ENCODE measurements at regions not wholly inside any gene's neighbourhood (a gene's known extent, or its start where the extent isn't known, plus 50 kb on each side); places are given as distances from the start of the nearest gene placed in this dataset.

GRCh38 chr6:81475646-81476045 lies 276.8 kb downstream of the TENT5A start:
- H3K9ac ChIP-seq (replicated peaks in 1 of 4; ENCODE audit: extremely low read depth in 1 of 4, low read depth in 3 of 4, low read length in 3 of 4), result no peak overlapping the region
- H3K23me2 ChIP-seq (ENCODE audit: low read depth, low read length), result no peaks in the 10 kb centered on the region
- no peak overlapping the region for H2BK15ac ChIP-seq (ENCODE audit: low read length)
- H3K36me3 ChIP-seq (ENCODE audit: control insufficient read depth in 2 of 4, insufficient read depth in 4 of 4, low read length in 3 of 4), result no peaks in the 10 kb centered on the region
- no peaks in the 10 kb centered on the region for H3K4me1 ChIP-seq (replicated peaks in 1 of 4; ENCODE audit: control insufficient read depth in 3 of 4, insufficient read depth in 4 of 4, low read length in 3 of 4)
- no peak overlapping the region for H3K4me3 ChIP-seq (ENCODE audit: extremely low read depth in 1 of 4, insufficient read depth in 2 of 4, low read depth in 3 of 4, low read length in 4 of 4)
- no peak for FAIRE-seq
- H4K20me1 ChIP-seq (replicated peaks in 1 of 2; ENCODE audit: control insufficient read depth in 1 of 2, insufficient read depth in 2 of 2, low read length in 2 of 2), result no peaks in the 10 kb centered on the region
- H2BK5ac ChIP-seq (ENCODE audit: low read depth, low read length), result no peak overlapping the region
- no peak overlapping the region for H2BK12ac ChIP-seq (ENCODE audit: low read depth, low read length)
- no peak overlapping the region for H4K8ac ChIP-seq (ENCODE audit: extremely low read depth, insufficient read depth, low read length)
- DNase-seq (ENCODE audit: low read depth in 1 of 2, low spot score in 2 of 2), result no peak
- H3K9me3 ChIP-seq (ENCODE audit: insufficient read depth in 2 of 2, low read depth in 1 of 2, low read length in 1 of 2), result no peaks in the 10 kb centered on the region
- no peak overlapping the region for H3K18ac ChIP-seq (ENCODE audit: extremely low read depth, low read length)
- no peaks in the 10 kb centered on the region for H3K27me3 ChIP-seq (replicated peaks in 1 of 4; ENCODE audit: control insufficient read depth in 3 of 4, extremely low read depth in 1 of 4, insufficient read depth in 3 of 4, low read length in 3 of 4)
- no peak overlapping the region for H4K5ac ChIP-seq (ENCODE audit: insufficient read length, low read depth, low read length)
- H3K56ac ChIP-seq (replicated peaks; ENCODE audit: insufficient read length, low read depth, low read length), result no peak overlapping the region
- H3K4ac ChIP-seq (replicated peaks; ENCODE audit: insufficient read length, low read depth, low read length), result no peak overlapping the region
- H3K27ac ChIP-seq (ENCODE audit: low read depth, low read length), result no peak overlapping the region
- 92% methylated on average over 2 of the region's 2 CpGs; no CpG with 5 or more reads in 1 of the 2 experiments for WGBS, 2 experiments (ENCODE audit: extremely low coverage in 1 of 2, insufficient coverage in 1 of 2, insufficient read length in 1 of 2, insufficient replicate concordance in 2 of 2, low coverage in 1 of 2, low lambda C conversion rate in 2 of 2, missing lambda C conversion rate in 1 of 2)
- H3K4me2 ChIP-seq (ENCODE audit: insufficient read depth in 1 of 2, low read depth in 2 of 2, low read length in 2 of 2), result no peak overlapping the region
- POLR2A ChIA-PET (ENCODE audit: partially characterized antibody), result no interaction called here
- no peak overlapping the region for H3K23ac ChIP-seq (ENCODE audit: insufficient read length)
- TF ChIP-seq YY1 (IDR thresholded peaks at IDR 0.05; ENCODE audit: low read depth, low read length) (no peak), RFX5 (IDR thresholded peaks at IDR 0.05; ENCODE audit: borderline replicate concordance, low read depth, low read length) (no peak), MAFK (IDR thresholded peaks at IDR 0.05; ENCODE audit: low read depth, low read length) (no peak), TEAD4 (IDR thresholded peaks at IDR 0.05; ENCODE audit: low read depth, low read length) (no peak), ASH2L (IDR thresholded peaks at IDR 0.05; ENCODE audit: low read length) (no peak), EP300 (IDR thresholded peaks at IDR 0.05; ENCODE audit: borderline replicate concordance in 1 of 2, low read depth in 2 of 2, low read length in 2 of 2) (no peak), KDM1A (IDR thresholded peaks at IDR 0.05; ENCODE audit: borderline replicate concordance, low read length) (no peak), FOSL1 (IDR thresholded peaks at IDR 0.05; ENCODE audit: insufficient read depth, low read depth, low read length) (no peak), POLR2AphosphoS5 (IDR thresholded peaks at IDR 0.05; ENCODE audit: low read depth, low read length) (no peak), KDM4A (IDR thresholded peaks at IDR 0.05; ENCODE audit: low read depth, low read length, severe bottlenecking) (no peak), TAF7 (optimal IDR thresholded peaks at IDR 0.05; ENCODE audit: borderline replicate concordance, low read depth, low read length) (no peak), TBP (IDR thresholded peaks at IDR 0.05; ENCODE audit: low read depth, low read length) (no peak), GTF2F1 (IDR thresholded peaks at IDR 0.05; ENCODE audit: borderline replicate concordance, low read depth, low read length) (no peak), SIRT6 (IDR thresholded peaks at IDR 0.05; ENCODE audit: low read length) (no peak)
- TF ChIP-seq, protein P1, sequence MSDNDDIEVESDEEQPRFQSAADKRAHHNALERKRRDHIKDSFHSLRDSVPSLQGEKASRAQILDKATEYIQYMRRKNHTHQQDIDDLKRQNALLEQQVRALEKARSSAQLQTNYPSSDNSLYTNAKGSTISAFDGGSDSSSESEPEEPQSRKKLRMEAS (IDR thresholded peaks at IDR 0.05), result no peak
- H2BK20ac ChIP-seq (ENCODE audit: low read length), result no peak overlapping the region
- H3K79me1 ChIP-seq (ENCODE audit: low read depth, low read length), result no peaks in the 10 kb centered on the region
- H2AK5ac ChIP-seq (ENCODE audit: low read depth, low read length), result no peak overlapping the region
- H3K79me2 ChIP-seq (ENCODE audit: control insufficient read depth in 1 of 2, insufficient read depth in 2 of 2, low read length in 2 of 2), result no peaks in the 10 kb centered on the region
- H2AFZ ChIP-seq (ENCODE audit: low read length), result no peak overlapping the region
- no peak overlapping the region for H4K91ac ChIP-seq (replicated peaks; ENCODE audit: insufficient read length, low read length)
- CTCF ChIA-PET (ENCODE audit: partially characterized antibody), result interaction anchor here (1.0 to 2.1 kb wide), 2 partner anchors 9 to 10 kb away, joined by 3 to 5 read pairs; no protein-coding TSS in a partner anchor
- no peak overlapping the region for H3K14ac ChIP-seq (ENCODE audit: insufficient read length)
- H2BK120ac ChIP-seq (replicated peaks; ENCODE audit: low read depth, low read length), result no peak overlapping the region

All from H1 (cell line).